PC-9 (cell line): ENCODE measurements at regions not wholly inside any gene's neighbourhood (a gene's known extent, or its start where the extent isn't known, plus 50 kb on each side); places are given as distances from the start of the nearest gene placed in this dataset.

Experiments
- EZH2 ChIP-seq: fragments of 200-600 bp; sonication (generic); IDR thresholded peaks from 2 replicates; pipeline ENCODE4 v1.8.0; 2017; ENCODE audit warnings: antibody characterized with exemption, low read depth
- TF ChIP-seq, protein P1 (sequence below): fragments of 200-600 bp; sonication (generic); conservative IDR thresholded peaks from 2 replicates; pipeline ENCODE4 v1.6.1; 2017; ENCODE audit warnings: mixed run types, antibody characterized with exemption, mild to moderate bottlenecking, moderate library complexity

DNA sequence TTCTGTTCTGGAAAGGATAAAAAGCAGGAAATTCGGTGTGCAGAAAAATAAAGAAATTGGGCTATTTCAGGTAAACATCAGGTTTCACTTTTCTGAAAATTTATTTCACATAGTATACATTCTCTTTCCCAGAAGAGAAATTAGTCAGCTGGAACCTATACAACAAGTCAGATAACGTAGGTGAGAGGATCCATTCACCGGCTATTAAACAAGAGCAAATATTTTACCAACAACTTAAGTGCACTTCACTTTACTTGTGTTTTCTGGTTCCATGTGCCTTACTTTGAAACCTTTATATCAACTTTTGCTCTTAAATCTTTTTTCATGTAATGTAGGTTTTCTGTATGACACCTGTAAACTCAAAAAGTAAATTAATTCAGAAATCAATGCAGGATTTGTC, 839.7 kb downstream of the CDH11 start:
- TF ChIP-seq EZH2: no peak
- TF ChIP-seq, protein P1, sequence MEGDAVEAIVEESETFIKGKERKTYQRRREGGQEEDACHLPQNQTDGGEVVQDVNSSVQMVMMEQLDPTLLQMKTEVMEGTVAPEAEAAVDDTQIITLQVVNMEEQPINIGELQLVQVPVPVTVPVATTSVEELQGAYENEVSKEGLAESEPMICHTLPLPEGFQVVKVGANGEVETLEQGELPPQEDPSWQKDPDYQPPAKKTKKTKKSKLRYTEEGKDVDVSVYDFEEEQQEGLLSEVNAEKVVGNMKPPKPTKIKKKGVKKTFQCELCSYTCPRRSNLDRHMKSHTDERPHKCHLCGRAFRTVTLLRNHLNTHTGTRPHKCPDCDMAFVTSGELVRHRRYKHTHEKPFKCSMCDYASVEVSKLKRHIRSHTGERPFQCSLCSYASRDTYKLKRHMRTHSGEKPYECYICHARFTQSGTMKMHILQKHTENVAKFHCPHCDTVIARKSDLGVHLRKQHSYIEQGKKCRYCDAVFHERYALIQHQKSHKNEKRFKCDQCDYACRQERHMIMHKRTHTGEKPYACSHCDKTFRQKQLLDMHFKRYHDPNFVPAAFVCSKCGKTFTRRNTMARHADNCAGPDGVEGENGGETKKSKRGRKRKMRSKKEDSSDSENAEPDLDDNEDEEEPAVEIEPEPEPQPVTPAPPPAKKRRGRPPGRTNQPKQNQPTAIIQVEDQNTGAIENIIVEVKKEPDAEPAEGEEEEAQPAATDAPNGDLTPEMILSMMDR: no peak
